ELF-1 (cell line): ENCODE measurements at regions not wholly inside any gene's neighbourhood (a gene's known extent, or its start where the extent isn't known, plus 50 kb on each side); places are given as distances from the start of the nearest gene placed in this dataset.
"Not testable (repeated sequence)": the region's sequence is repeated elsewhere in the genome, so short reads cannot be mapped to it uniquely, and the experiment has no call there.

ENCODE experiments used
- DNase-seq: peaks from one replicate; pipeline ENCODE4 v3.0.0-alpha.2; 2016; ENCODE audit warnings: low read depth, low spot score

DNA sequence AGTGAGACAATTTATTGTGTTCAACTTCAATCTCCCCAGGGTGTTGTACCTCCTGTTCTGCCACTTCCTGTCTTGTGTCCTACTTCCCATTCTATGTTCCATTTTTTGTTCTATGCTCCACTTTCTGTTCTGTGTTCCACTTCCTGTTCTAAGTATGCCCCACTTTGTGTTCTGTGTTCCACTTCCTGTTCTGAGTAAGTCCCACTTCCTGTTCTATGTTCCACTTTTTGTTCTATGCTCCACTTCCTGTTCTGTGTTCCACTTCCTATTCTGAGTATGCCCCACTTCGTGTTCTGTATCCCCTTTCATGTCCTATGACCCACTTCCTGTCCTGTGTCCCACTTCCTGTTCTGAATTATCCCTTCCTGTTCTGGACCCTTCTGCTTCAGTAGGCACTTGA lies 732.7 kb downstream of the TBC1D22A start:
- no peak for DNase-seq

GRCh38 chr22:47488131-47488530 lies 725.7 kb downstream of the TBC1D22A start:
- DNase-seq, result not testable (repeated sequence)

DNA sequence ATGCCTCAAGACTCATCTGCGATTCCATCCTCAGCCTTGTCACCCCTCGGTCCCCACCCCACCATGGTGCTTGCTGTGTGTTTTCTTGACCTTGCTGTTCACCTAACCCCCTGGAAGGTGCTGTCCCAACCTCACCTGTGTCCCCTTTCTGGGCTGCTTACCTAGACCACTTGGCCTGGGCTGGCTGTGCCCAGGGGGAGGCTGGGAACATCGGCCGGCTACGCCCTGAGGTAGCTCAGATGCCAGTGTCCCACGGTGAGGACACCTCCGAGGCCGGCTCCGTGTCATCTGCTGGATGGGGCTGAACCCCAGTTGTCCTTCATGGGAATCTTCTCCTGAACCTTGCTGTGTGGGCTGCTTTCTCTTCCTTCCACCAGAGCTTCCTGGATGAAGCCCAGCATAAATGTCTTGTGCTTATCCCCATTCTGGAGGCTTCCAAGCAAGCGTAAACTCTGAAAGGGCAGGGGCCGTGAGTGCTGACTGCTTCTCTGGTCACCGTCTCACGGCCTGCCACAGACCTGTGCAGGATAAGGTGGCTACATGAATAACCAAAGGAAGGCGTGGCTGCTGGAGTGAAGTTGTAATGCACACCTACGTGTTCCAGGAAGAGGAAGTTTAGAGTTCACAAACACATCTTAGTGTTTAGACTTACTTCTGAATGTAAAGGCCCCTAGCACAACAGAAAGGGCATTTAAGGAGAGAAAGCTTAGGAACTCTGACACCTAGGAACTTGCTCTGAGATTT lies 724.3 kb downstream of the TBC1D22A start:
- DNase-seq, result no peak

DNA sequence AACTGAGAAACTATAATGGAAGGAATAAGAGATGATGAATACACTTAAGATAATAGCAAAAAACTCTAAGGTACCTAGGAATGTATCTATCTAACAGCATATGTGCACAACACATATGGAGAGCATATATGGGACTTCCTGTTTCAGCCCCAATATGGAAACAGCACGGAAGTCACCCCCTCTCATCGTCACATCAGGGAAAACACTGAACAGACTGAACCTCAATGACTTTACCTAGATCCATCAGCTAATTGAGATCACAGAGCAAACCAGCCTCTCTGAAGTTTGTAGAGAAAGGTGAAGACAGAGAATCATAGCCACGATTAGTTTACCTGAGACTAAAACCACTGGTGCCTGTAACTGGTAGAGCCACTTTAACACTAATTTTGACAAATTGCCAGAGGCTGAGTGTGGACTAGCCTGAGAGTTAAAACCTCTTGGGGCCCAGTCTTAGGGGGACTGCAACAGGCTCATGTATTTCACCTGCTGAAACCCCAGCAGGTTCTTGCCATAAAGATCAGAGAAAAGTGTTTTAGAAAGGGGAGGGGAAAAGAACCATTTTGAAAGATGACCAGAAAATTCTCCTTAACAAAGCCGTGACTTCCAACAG lies 722.6 kb downstream of the TBC1D22A start:
- peak; percentile 8 for DNase-seq

- no peak for DNase-seq
Observed at GRCh38 chr22:47476231-47476630, 713.8 kb downstream of the TBC1D22A start.

- no peak for DNase-seq
Observed at GRCh38 chr22:47474895-47475294, 712.4 kb downstream of the TBC1D22A start.

GRCh38 chr22:47474464-47474863 lies 712.0 kb downstream of the TBC1D22A start:
- DNase-seq, result no peak

GRCh38 chr22:47472636-47473035 lies 710.2 kb downstream of the TBC1D22A start:
- DNase-seq, result no peak

DNA sequence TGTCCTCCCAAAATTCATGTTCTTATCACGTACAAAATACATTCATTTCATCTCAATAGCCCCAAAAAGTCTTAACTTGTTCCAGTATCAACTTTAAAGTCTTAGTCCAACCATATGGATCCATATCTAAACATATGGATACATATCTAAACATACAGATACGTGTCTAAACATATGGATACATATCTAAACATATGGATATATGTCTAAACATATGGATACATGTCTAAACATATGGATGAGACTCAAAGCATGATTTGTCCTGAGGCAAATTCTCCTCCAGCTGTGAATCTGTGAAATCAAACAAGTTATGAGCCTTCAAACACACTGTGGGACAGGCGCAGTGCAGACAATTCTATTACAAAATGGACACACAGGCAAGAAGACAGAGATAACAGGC lies 709.0 kb downstream of the TBC1D22A start:
- DNase-seq, result no peak

DNA sequence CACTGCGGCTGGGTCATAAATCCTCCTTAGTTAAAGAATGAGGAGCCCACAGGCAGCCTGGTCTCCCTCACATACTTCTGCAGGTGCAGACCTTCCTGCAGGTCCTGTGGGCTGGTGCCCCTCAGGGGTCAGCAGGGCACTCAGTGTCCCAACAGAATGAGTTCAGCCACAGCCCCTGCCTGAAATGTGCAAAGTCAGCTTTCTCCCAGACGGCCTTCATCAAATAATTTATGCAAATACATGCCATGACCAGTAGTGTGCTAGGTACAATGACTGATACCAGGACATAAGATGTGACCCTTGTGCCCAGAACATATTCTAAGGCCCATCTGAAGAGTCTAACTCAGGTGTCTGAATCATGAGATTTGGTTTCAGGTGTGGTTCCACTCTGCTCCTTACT lies 703.4 kb downstream of the TBC1D22A start:
- DNase-seq, result no peak

GRCh38 chr22:47465222-47465621 lies 702.8 kb downstream of the TBC1D22A start:
- DNase-seq, result no peak

- no peak for DNase-seq
Observed at GRCh38 chr22:47463220-47463619, 700.8 kb downstream of the TBC1D22A start.

DNA sequence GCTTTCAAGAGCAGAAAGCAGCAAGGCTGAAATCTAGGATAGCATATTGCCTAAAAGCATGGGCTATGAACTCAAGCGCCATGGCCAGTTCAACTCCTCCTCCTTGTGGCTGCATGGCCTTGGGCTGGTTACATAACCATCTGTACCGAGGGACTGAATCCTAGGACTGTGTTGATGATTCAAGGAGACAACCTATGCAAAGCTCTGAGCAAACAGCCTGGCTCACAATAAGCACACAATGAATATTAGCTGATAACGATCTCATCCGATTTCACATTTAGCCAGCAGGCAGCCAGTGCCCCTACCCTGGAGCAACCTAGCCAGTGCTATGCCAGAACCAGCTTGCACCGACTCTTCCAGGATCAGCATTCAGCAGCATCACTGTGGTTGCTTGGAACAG lies 698.4 kb downstream of the TBC1D22A start:
- no peak for DNase-seq

GRCh38 chr22:47460176-47460575 lies 697.7 kb downstream of the TBC1D22A start:
- no peak for DNase-seq

DNA sequence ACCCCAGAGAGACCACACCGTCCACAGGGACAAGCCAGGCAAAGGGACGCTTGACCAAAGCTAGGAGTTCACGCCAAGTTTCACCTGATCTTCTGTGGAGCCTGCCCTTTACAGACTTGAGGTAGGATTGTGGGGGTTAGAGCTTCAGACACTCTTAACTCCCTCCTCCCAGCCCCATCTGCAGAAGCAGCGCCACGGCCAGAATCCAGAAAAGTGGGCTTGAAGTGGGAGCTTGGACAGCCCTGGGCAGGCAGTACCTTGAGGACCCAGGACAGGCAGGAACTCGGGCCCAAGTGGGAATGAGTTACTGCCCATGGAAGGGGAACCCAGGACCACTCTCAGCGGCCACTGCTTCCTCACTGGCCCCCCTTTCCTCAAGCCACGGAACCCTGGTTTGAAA lies 695.9 kb downstream of the TBC1D22A start:
- no peak for DNase-seq

GRCh38 chr22:47457509-47458300 lies 695.3 kb downstream of the TBC1D22A start:
- DNase-seq, result no peak

GRCh38 chr22:47457021-47457420 lies 694.6 kb downstream of the TBC1D22A start:
- DNase-seq, result no peak

DNA sequence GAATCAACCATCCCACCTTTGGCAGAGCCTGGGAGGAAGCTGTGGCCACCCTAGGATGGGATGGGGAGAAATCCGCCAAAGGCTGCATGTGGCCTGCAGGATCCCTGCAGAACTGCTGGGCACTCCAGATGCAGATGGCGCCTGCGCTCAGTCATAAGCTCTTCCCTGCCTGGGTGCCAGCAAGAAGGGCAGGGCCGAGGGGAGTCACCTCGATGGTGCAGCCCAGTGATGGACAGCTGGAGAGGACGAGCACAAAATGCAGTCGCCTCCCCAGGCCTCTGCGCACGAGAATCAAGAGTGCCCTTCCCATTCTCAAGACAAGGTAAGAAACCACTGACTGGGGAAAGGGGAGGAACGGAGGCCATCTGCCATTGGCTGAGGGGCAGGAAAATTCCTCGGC lies 693.6 kb downstream of the TBC1D22A start:
- no peak for DNase-seq

DNA sequence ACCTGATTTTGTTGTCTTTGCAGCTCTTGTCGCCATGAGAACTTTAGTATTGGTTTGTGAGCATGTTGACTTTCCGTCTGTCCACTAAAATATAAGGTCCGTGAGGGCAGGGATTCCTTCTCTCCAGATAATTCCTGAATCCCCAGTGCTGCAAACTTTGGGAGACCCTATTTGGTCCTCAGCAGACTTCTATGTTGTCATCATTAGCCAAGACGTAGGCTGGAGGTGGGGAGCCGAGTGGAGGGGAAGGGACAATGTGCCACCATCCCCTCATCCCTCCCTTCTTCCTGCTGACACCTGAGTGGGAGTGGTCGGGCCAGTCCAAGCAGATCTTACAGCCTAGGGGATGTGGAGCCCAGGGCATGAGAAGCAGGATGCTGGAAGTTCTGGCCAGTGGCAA lies 690.6 kb downstream of the TBC1D22A start:
- DNase-seq, result no peak

- DNase-seq, result peak; percentile 10
Observed at GRCh38 chr22:47452184-47452583, 689.7 kb downstream of the TBC1D22A start.

GRCh38 chr22:47450876-47451475 lies 688.5 kb downstream of the TBC1D22A start:
- DNase-seq, result no peak
